DND-41 (cell line): ENCODE measurements at regions not wholly inside any gene's neighbourhood (a gene's known extent, or its start where the extent isn't known, plus 50 kb on each side); places are given as distances from the start of the nearest gene placed in this dataset.

ENCODE experiments used
- ATAC-seq: fragments of 200-7000 bp; cut with Tn5 transposase; 3 replicates; pipeline ENCODE4 v1.9.1; 2021; ENCODE audit warnings: low read depth; ENCODE audit not compliant: insufficient read depth
- DNase-seq: peaks from one replicate; pipeline ENCODE4 v3.0.0-alpha.2; 2020
- H2AFZ ChIP-seq: 2 replicates; pipeline ENCODE4 v1.6.0; 2012; ENCODE audit warnings: low read depth, low read length
- H3K27ac ChIP-seq: 2 replicates; pipeline ENCODE4 v1.5.1; 2012; ENCODE audit warnings: low read length, inconsistent platforms
- H3K27me3 ChIP-seq: fragments of 200-600 bp; sonication (generic); 2 replicates; pipeline ENCODE4 v1.6.0; 2012; ENCODE audit warnings: low read length, mild to moderate bottlenecking, inconsistent platforms; ENCODE audit not compliant: insufficient read depth, poor library complexity
- H3K36me3 ChIP-seq: 2 replicates; pipeline ENCODE4 v1.5.1; 2012; ENCODE audit warnings: low read length, inconsistent platforms; ENCODE audit not compliant: insufficient read depth
- H3K4me1 ChIP-seq: 2 replicates; pipeline ENCODE4 v1.5.1; 2012; ENCODE audit warnings: mild to moderate bottlenecking, low read length; ENCODE audit not compliant: insufficient read depth
- H3K4me2 ChIP-seq: 2 replicates; pipeline ENCODE4 v1.6.0; 2012; ENCODE audit warnings: mild to moderate bottlenecking, moderate library complexity, low read length, inconsistent platforms; ENCODE audit not compliant: insufficient read depth
- H3K4me3 ChIP-seq, 2 experiments: fragments of 200-600 bp in 1 of 2; shearing (Covaris generic) in 1 of 2; 2 replicates each; pipeline ENCODE4 v1.5.1; 2012 to 2016; ENCODE audit warnings: inconsistent platforms in 2 of 2, low read length in 2 of 2, mild to moderate bottlenecking in 2 of 2, low read depth in 1 of 2, moderate library complexity in 1 of 2
- H3K79me2 ChIP-seq: 2 replicates; pipeline ENCODE4 v1.6.0; 2012; ENCODE audit warnings: low read length, inconsistent platforms; ENCODE audit not compliant: insufficient read depth
- H3K9ac ChIP-seq: 2 replicates; pipeline ENCODE4 v1.6.0; 2012; ENCODE audit warnings: low read depth, mild to moderate bottlenecking, inconsistent platforms, low read length, moderate library complexity
- H3K9me3 ChIP-seq: 2 replicates; pipeline ENCODE4 v1.5.1; 2012; ENCODE audit warnings: low read length, moderate library complexity, mild to moderate bottlenecking, inconsistent platforms; ENCODE audit not compliant: insufficient read depth, severe bottlenecking
- H4K20me1 ChIP-seq: 2 replicates; pipeline ENCODE4 v1.6.0; 2012; ENCODE audit warnings: low read length; ENCODE audit not compliant: insufficient read depth
- CTCF ChIP-seq: IDR thresholded peaks from 2 replicates; pipeline ENCODE4 v1.5.1; 2012; ENCODE audit warnings: borderline replicate concordance, low read length, moderate library complexity, mild to moderate bottlenecking; ENCODE audit not compliant: poor library complexity, severe bottlenecking; ENCODE audit errors: extremely low read depth
- EZH2 ChIP-seq: IDR thresholded peaks from 3 replicates; pipeline ENCODE4 v1.6.1; 2012; ENCODE audit warnings: borderline replicate concordance, low read depth, mild to moderate bottlenecking, moderate library complexity, low read length, inconsistent platforms; ENCODE audit not compliant: severe bottlenecking

- Histone ChIP-seq H3K79me2 (no peaks in the 10 kb centered on the region), H4K20me1 (no peaks in the 10 kb centered on the region), H3K4me2 (no peak overlapping the region), H3K27ac (no peak overlapping the region), H3K9ac (no peak overlapping the region), H3K36me3 (no peaks in the 10 kb centered on the region), H2AFZ (no peak overlapping the region), H3K9me3 (no peaks in the 10 kb centered on the region), H3K27me3 (peaks cover 7% of the 10 kb centered on the region), H3K4me1 (no peaks in the 10 kb centered on the region), H3K4me3 (no peak overlapping the region)
- DNase-seq (no peak), ATAC-seq (no peak)
- TF ChIP-seq CTCF (no peak), EZH2 (no peak)
These were observed 282.7 kb upstream of the C2CD4B start for GRCh38 chr15:62447742-62448141.

GRCh38 chr15:62449638-62450037 lies 284.6 kb upstream of the C2CD4B start:
- ATAC-seq (no peak), DNase-seq (no peak)
- H3K4me1 ChIP-seq = no peaks in the 10 kb centered on the region
- TF ChIP-seq EZH2 (no peak), CTCF (no peak)
- H3K79me2 ChIP-seq = no peaks in the 10 kb centered on the region
- no peak overlapping the region for H3K4me2 ChIP-seq
- no peaks in the 10 kb centered on the region for H4K20me1 ChIP-seq
- H3K4me3 ChIP-seq = no peak overlapping the region
- no peaks in the 10 kb centered on the region for H3K9me3 ChIP-seq
- no peak overlapping the region for H3K27ac ChIP-seq
- peaks cover 2% of the 10 kb centered on the region for H3K27me3 ChIP-seq
- no peak overlapping the region for H3K9ac ChIP-seq
- H3K36me3 ChIP-seq = no peaks in the 10 kb centered on the region
- H2AFZ ChIP-seq = no peak overlapping the region

GRCh38 chr15:62450061-62450460 lies 285.0 kb upstream of the C2CD4B start:
- Histone ChIP-seq H3K36me3 (no peaks in the 10 kb centered on the region), H2AFZ (no peak overlapping the region), H3K4me1 (no peaks in the 10 kb centered on the region), H3K27me3 (peaks cover 2% of the 10 kb centered on the region), H3K27ac (no peak overlapping the region), H3K4me2 (no peak overlapping the region), H3K4me3 (no peak overlapping the region), H3K9me3 (no peaks in the 10 kb centered on the region), H3K79me2 (no peaks in the 10 kb centered on the region), H3K9ac (no peak overlapping the region), H4K20me1 (no peaks in the 10 kb centered on the region)
- TF ChIP-seq CTCF (no peak), EZH2 (no peak)
- DNase-seq (no peak), ATAC-seq (no peak)

- DNase-seq = no peak
- Histone ChIP-seq H3K9me3 (no peaks in the 10 kb centered on the region), H3K79me2 (no peaks in the 10 kb centered on the region), H3K36me3 (no peaks in the 10 kb centered on the region), H2AFZ (no peak overlapping the region), H3K27ac (no peak overlapping the region), H3K27me3 (peaks cover 2% of the 10 kb centered on the region), H3K4me3 (no peak overlapping the region), H3K4me2 (no peak overlapping the region), H3K4me1 (no peaks in the 10 kb centered on the region), H4K20me1 (no peaks in the 10 kb centered on the region), H3K9ac (no peak overlapping the region)
- TF ChIP-seq CTCF (no peak), EZH2 (no peak)
- ATAC-seq = no peak
These were observed 286.9 kb upstream of the C2CD4B start for GRCh38 chr15:62452026-62452425.
